Activated CD4-positive, alpha-beta T cell treated with anti-CD3 and anti-CD28 coated beads for 48 hours (primary cell): ENCODE measurements at regions not wholly inside any gene's neighbourhood (a gene's known extent, or its start where the extent isn't known, plus 50 kb on each side); places are given as distances from the start of the nearest gene placed in this dataset.
"Not testable (repeated sequence)": the region's sequence is repeated elsewhere in the genome, so short reads cannot be mapped to it uniquely, and the experiment has no call there.

Source experiments
- DNase-seq: peaks from one replicate; pipeline ENCODE4 v3.0.0-alpha.2; 2020

- no peak for DNase-seq
Measured at GRCh38 chr6:9795880-9796279, 619.0 kb downstream of the TFAP2A start.

GRCh38 chr6:9789201-9789600 is 625.7 kb downstream of the TFAP2A start:
- DNase-seq: no peak

- DNase-seq: no peak
Measured at GRCh38 chr6:9784786-9785185, 630.1 kb downstream of the TFAP2A start.

GRCh38 chr6:9783567-9783966 is 631.3 kb downstream of the TFAP2A start:
- no peak for DNase-seq

GRCh38 chr6:9766240-9766915 is 648.5 kb downstream of the TFAP2A start:
- no peak for DNase-seq

- no peak for DNase-seq
Measured at GRCh38 chr6:9761220-9761619, 653.7 kb downstream of the TFAP2A start.

- DNase-seq: no peak
Measured at GRCh38 chr6:9754515-9754914, 660.4 kb downstream of the TFAP2A start.

GRCh38 chr6:9745966-9746365 is 668.9 kb downstream of the TFAP2A start:
- no peak for DNase-seq

- no peak for DNase-seq
Measured at GRCh38 chr6:9745476-9745875, 669.4 kb downstream of the TFAP2A start.

GRCh38 chr6:9744119-9744518 is 670.8 kb downstream of the TFAP2A start:
- DNase-seq: no peak

GRCh38 chr6:9732056-9732455 is 682.8 kb downstream of the TFAP2A start:
- no peak for DNase-seq

GRCh38 chr6:9725776-9726175 is 689.1 kb downstream of the TFAP2A start:
- not testable (repeated sequence) for DNase-seq

- no peak for DNase-seq
Measured at GRCh38 chr6:9717568-9717967, 697.3 kb downstream of the TFAP2A start.

GRCh38 chr6:9711365-9711764 is 703.5 kb downstream of the TFAP2A start:
- no peak for DNase-seq

- DNase-seq: no peak
Measured at GRCh38 chr6:9710574-9710973, 704.3 kb downstream of the TFAP2A start.

GRCh38 chr6:9708600-9708999 is 706.3 kb downstream of the TFAP2A start:
- DNase-seq: no peak

GRCh38 chr6:9704989-9705388 is 709.9 kb downstream of the TFAP2A start:
- no peak for DNase-seq

- DNase-seq: no peak
Measured at GRCh38 chr6:9702914-9703313, 712.0 kb downstream of the TFAP2A start.

GRCh38 chr6:9699888-9700287 is 715.0 kb downstream of the TFAP2A start:
- no peak for DNase-seq

GRCh38 chr6:9697263-9697931 is 717.5 kb downstream of the TFAP2A start:
- no peak for DNase-seq

GRCh38 chr6:9690388-9690787 is 724.5 kb downstream of the TFAP2A start:
- no peak for DNase-seq

GRCh38 chr6:9680727-9681126 is 734.1 kb downstream of the TFAP2A start:
- not testable (repeated sequence) for DNase-seq

GRCh38 chr6:9675122-9675521 is 739.8 kb downstream of the TFAP2A start:
- no peak for DNase-seq

GRCh38 chr6:9659848-9660247 is 755.0 kb downstream of the TFAP2A start:
- no peak for DNase-seq

- no peak for DNase-seq
Measured at GRCh38 chr6:9657994-9658393, 756.9 kb downstream of the TFAP2A start.
